Epithelial cell of proximal tubule (primary cell): ENCODE measurements at regions not wholly inside any gene's neighbourhood (a gene's known extent, or its start where the extent isn't known, plus 50 kb on each side); places are given as distances from the start of the nearest gene placed in this dataset.

Experiments
- DNase-seq: peaks from one replicate; pipeline ENCODE4 v3.0.0-alpha.2; 2011; ENCODE audit warnings: low read depth
- H3K4me3 ChIP-seq: 2 replicates; pipeline ENCODE4 v1.5.1; 2011; ENCODE audit warnings: low read depth, mild to moderate bottlenecking, low read length
- CTCF ChIP-seq: conservative IDR thresholded peaks from 2 replicates; pipeline ENCODE4 v1.5.1; 2012; ENCODE audit warnings: low read depth, mild to moderate bottlenecking, low read length

DNA sequence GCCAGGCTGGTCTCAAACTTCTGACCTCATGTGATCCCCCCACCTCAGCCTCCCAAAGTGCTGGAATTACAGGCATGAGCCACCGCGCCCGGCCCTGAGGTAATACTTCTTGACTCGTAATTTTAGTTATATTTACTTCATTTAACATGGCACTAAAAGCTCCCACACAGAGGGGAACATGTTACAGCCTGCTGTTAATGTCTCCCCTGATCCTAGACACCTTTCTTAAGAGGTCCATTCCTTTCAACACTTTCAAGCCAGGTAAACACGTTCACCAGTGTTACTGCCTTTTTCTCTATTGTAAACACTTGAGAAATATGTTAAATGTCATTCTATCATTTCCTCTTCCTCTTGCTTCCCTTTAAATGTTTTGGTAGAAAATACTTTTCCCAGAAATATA, 161.4 kb downstream of the METTL4 start:
- H3K4me3 ChIP-seq, result no peak overlapping the region
- DNase-seq, result no peak
- no peak for TF ChIP-seq CTCF

DNA sequence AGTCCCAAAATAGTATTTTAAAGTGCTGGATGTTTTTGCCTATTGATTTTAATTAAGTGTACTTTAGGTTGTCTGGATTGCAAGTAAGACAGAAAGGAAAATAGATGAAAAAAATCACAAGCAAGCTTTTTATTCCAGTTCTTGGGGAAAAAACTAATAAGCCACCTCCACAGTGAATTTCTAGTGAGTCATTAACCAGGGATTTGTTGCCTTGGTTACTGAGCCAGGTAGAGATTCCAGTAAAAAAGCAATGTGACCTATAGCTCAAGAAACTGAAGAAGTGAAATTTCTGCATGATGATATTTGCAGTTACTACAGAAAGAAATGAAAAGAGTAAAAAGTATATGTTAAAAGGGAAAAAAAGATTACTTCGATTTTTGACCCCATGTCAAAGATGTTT, 160.6 kb downstream of the METTL4 start:
- no peak for DNase-seq
- no peak overlapping the region for H3K4me3 ChIP-seq
- TF ChIP-seq CTCF, result no peak

GRCh38 chr18:2411381-2411960, 159.8 kb downstream of the METTL4 start:
- no peak overlapping the region for H3K4me3 ChIP-seq

GRCh38 chr18:2412281-2412680, 159.0 kb downstream of the METTL4 start:
- no peak for DNase-seq
- TF ChIP-seq CTCF, result no peak
- H3K4me3 ChIP-seq, result no peak overlapping the region

More at GRCh38 chr18:2411381-2411960, 159.8 kb downstream of the METTL4 start:
- DNase-seq, result no peak
- no peak for TF ChIP-seq CTCF

DNA sequence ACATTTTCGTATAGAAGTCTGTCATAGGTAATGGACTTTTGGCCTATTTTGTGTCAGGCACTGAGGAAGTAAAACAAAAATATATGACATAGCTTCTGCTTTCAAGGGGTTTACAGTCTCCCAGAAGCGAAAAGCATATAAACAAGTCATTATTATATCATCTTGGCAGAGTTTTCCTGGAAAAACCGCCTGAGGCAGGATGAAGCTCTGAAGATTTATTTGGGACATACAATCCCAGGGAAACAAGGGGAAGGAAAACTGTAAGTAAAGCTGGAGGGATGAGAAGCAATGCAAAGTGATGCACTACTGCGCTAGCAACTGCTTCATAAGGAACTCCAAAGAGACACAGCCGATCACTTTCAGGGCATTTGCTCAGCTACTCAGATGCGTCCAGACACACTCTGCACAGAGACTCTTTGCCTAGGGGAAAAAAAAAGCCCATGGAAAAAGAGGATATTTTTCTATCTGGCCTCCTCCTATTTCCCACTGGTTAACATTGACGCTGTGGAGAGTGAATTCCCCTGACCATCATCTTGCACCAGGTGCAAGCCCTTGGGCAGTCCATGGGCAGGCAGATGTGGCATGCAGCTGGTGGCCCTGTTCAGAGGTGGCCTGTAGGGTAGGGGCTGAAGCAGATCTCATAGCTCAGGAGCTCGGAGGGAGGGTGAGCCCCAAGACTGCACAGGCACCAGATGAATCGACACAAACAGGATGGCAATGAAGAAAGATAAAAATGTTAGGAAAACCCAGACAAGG, 158.1 kb downstream of the METTL4 start:
- no peak for TF ChIP-seq CTCF
- no peak for DNase-seq

GRCh38 chr18:2414235-2414634, 157.1 kb downstream of the METTL4 start:
- H3K4me3 ChIP-seq, result no peak overlapping the region
- DNase-seq, result no peak
- TF ChIP-seq CTCF, result no peak

More for the DNA sequence above, 158.1 kb downstream of the METTL4 start:
- H3K4me3 ChIP-seq, result no peak overlapping the region

GRCh38 chr18:2415656-2416055, 155.6 kb downstream of the METTL4 start:
- no peak overlapping the region for H3K4me3 ChIP-seq
- DNase-seq, result no peak
- TF ChIP-seq CTCF, result no peak
